Glutamatergic neuron (in vitro differentiated cells): ENCODE measurements at regions not wholly inside any gene's neighbourhood (a gene's known extent, or its start where the extent isn't known, plus 50 kb on each side); places are given as distances from the start of the nearest gene placed in this dataset.

Experiments
- DNase-seq: peaks from one replicate; pipeline ENCODE4 v3.0.0; 2022
- H3K27ac Mint-ChIP-seq: one replicate; pipeline ENCODE4 v1.8.0; 2020; ENCODE audit warnings: mild to moderate bottlenecking, mixed read lengths, inconsistent platforms; ENCODE audit not compliant: unreplicated experiment
- H3K27me3 Mint-ChIP-seq: one replicate; pipeline ENCODE4 v1.8.0; 2020; ENCODE audit warnings: mild to moderate bottlenecking, moderate library complexity, mixed read lengths, inconsistent platforms; ENCODE audit not compliant: unreplicated experiment
- H3K36me3 Mint-ChIP-seq: one replicate; pipeline ENCODE4 v1.8.0; 2020; ENCODE audit warnings: mild to moderate bottlenecking, mixed read lengths, inconsistent platforms; ENCODE audit not compliant: unreplicated experiment
- H3K4me1 Mint-ChIP-seq: one replicate; pipeline ENCODE4 v1.8.0; 2020; ENCODE audit warnings: mild to moderate bottlenecking, low read depth, mixed read lengths, inconsistent platforms; ENCODE audit not compliant: unreplicated experiment
- H3K4me3 Mint-ChIP-seq: one replicate; pipeline ENCODE4 v1.8.0; 2020; ENCODE audit warnings: mild to moderate bottlenecking, mixed read lengths, inconsistent platforms; ENCODE audit not compliant: unreplicated experiment
- H3K9me3 Mint-ChIP-seq: one replicate; pipeline ENCODE4 v1.8.0; 2020; ENCODE audit warnings: mild to moderate bottlenecking, moderate library complexity, mixed read lengths, inconsistent platforms; ENCODE audit not compliant: unreplicated experiment
- CTCF ChIP-seq: fragments of 200-600 bp; sonication (generic); IDR thresholded peaks from one replicate; pipeline ENCODE4 v1.5.0; 2021; ENCODE audit not compliant: partially characterized antibody, unreplicated experiment

DNA sequence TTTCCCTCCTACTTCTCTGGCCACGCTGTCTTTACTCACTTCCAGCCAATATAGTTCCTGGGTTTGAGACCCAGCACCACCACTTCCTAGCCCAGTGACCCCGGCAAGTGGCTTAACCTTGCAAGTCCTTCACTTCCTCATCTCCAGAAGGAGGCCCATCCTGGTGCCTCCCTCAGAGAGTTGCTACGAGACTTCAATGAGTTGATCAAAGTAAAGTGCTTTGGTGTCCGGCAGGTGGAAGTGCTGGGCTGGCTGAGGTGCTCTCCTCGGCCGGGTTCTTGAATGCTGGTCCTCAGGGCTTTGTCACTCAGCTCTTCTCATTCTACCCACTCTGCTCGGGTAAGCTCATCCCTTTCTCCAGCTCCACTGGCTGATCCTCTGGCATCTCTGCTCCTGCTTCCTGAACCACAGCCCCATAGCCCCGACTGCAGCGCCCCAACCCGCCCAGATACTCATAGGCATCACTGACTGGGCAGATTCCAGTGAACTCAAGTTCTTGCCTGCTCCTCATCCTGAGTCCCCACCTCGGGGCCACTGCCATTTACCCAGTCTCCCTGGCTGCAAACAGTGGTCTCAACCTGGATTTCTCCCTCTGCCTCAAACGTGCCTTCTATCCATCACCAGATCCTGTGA, 75.8 kb upstream of the WNT4 start:
- no peak overlapping the region for H3K4me3 Mint-ChIP-seq

GRCh38 chr1:22221233-22221780, 78.4 kb upstream of the WNT4 start:
- Mint-ChIP-seq H3K36me3 (peaks cover 15% of the 10 kb centered on the region), H3K27me3 (peaks cover 2% of the 10 kb centered on the region), H3K9me3 (peaks cover 5% of the 10 kb centered on the region), H3K4me3 (no peak overlapping the region), H3K27ac (no peak overlapping the region), H3K4me1 (peaks cover under 1% of the 10 kb centered on the region)
- TF ChIP-seq CTCF, result no peak
- peak; percentile 3 for DNase-seq

More for the DNA sequence above, 75.8 kb upstream of the WNT4 start:
- Mint-ChIP-seq H3K36me3 (peaks cover 15% of the 10 kb centered on the region), H3K9me3 (peaks cover 1% of the 10 kb centered on the region), H3K27me3 (peaks cover 5% of the 10 kb centered on the region), H3K4me1 (peaks cover 4% of the 10 kb centered on the region), H3K27ac (no peak overlapping the region)
- no peak for TF ChIP-seq CTCF
- DNase-seq, result peak; percentile 7

- no peak overlapping the region for H3K27ac Mint-ChIP-seq
- H3K4me3 Mint-ChIP-seq, result no peak overlapping the region
- H3K9me3 Mint-ChIP-seq, result peaks cover 7% of the 10 kb centered on the region
- DNase-seq, result no peak
- H3K36me3 Mint-ChIP-seq, result peaks cover 15% of the 10 kb centered on the region
- no peak for TF ChIP-seq CTCF
- H3K27me3 Mint-ChIP-seq, result peaks cover 2% of the 10 kb centered on the region
- no peaks in the 10 kb centered on the region for H3K4me1 Mint-ChIP-seq
These were observed 79.8 kb upstream of the WNT4 start for GRCh38 chr1:22222723-22223122.

GRCh38 chr1:22223176-22223575, 80.3 kb upstream of the WNT4 start:
- peak; percentile 9 for DNase-seq
- peaks cover 4% of the 10 kb centered on the region for H3K27me3 Mint-ChIP-seq
- peaks cover 7% of the 10 kb centered on the region for H3K9me3 Mint-ChIP-seq
- no peaks in the 10 kb centered on the region for H3K4me1 Mint-ChIP-seq
- peaks cover 15% of the 10 kb centered on the region for H3K36me3 Mint-ChIP-seq
- no peak overlapping the region for H3K4me3 Mint-ChIP-seq
- H3K27ac Mint-ChIP-seq, result no peak overlapping the region
- no peak for TF ChIP-seq CTCF

- H3K36me3 Mint-ChIP-seq, result peaks cover 7% of the 10 kb centered on the region
- H3K27me3 Mint-ChIP-seq, result peaks cover 4% of the 10 kb centered on the region
- no peak overlapping the region for H3K27ac Mint-ChIP-seq
- TF ChIP-seq CTCF, result no peak
- peak; percentile 3 for DNase-seq
- H3K4me3 Mint-ChIP-seq, result no peak overlapping the region
- peaks cover 7% of the 10 kb centered on the region for H3K9me3 Mint-ChIP-seq
- no peaks in the 10 kb centered on the region for H3K4me1 Mint-ChIP-seq
These were observed 81.2 kb upstream of the WNT4 start for GRCh38 chr1:22224091-22224490.
